Hepatocyte (in vitro differentiated cells): ENCODE measurements at regions not wholly inside any gene's neighbourhood (a gene's known extent, or its start where the extent isn't known, plus 50 kb on each side); places are given as distances from the start of the nearest gene placed in this dataset.

Experiments
- EZH2 ChIP-seq: fragments of 200-600 bp; sonication (generic); IDR thresholded peaks from 2 replicates; pipeline ENCODE4 v1.6.1; 2016; ENCODE audit warnings: antibody characterized with exemption, mild to moderate bottlenecking, borderline replicate concordance
- TF ChIP-seq, protein P1 (sequence below): fragments of 200-600 bp; sonication (generic); IDR thresholded peaks from 2 replicates; pipeline ENCODE4 v1.5.1; 2016; ENCODE audit warnings: antibody characterized with exemption, mild to moderate bottlenecking; ENCODE audit not compliant: poor library complexity

GRCh38 chr21:16796776-16797175 lies 716.1 kb upstream of the CXADR start:
- TF ChIP-seq, protein P1, sequence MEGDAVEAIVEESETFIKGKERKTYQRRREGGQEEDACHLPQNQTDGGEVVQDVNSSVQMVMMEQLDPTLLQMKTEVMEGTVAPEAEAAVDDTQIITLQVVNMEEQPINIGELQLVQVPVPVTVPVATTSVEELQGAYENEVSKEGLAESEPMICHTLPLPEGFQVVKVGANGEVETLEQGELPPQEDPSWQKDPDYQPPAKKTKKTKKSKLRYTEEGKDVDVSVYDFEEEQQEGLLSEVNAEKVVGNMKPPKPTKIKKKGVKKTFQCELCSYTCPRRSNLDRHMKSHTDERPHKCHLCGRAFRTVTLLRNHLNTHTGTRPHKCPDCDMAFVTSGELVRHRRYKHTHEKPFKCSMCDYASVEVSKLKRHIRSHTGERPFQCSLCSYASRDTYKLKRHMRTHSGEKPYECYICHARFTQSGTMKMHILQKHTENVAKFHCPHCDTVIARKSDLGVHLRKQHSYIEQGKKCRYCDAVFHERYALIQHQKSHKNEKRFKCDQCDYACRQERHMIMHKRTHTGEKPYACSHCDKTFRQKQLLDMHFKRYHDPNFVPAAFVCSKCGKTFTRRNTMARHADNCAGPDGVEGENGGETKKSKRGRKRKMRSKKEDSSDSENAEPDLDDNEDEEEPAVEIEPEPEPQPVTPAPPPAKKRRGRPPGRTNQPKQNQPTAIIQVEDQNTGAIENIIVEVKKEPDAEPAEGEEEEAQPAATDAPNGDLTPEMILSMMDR, result no peak
- no peak for TF ChIP-seq EZH2
